PC-3 (cell line): ENCODE measurements at regions not wholly inside any gene's neighbourhood (a gene's known extent, or its start where the extent isn't known, plus 50 kb on each side); places are given as distances from the start of the nearest gene placed in this dataset.

Source experiments
- ATAC-seq: fragments of 200-7000 bp; cut with Tn5 transposase; 2 replicates; pipeline ENCODE4 v1.9.1; 2020; ENCODE audit warnings: mild to moderate bottlenecking, moderate library complexity
- BruUV-seq: library from RNA; stranded (reverse); fragments of 400-500 nt; replicated peaks from 2 replicates; lab custom pipeline; 2021; lab: Mats Ljungman, UMichigan
- CTCF ChIA-PET: fragments of 300-600 bp; sonication (Branson Sonifier 250); formaldehyde crosslinking; loops from one replicate; lab custom pipeline; 2022; ENCODE audit warnings: antibody characterized with exemption; lab: Charles Lee
- POLR2A ChIA-PET: fragments of 300-600 bp; sonication (Branson Sonifier 250); formaldehyde crosslinking; loops from one replicate; lab custom pipeline; 2022; ENCODE audit warnings: antibody characterized with exemption; ENCODE audit not compliant: unreplicated experiment; lab: Charles Lee
- DNase-seq: peaks from one replicate; pipeline ENCODE4 v3.0.0-alpha.2; 2015
- H2AFZ ChIP-seq: fragments of 300-600 bp; sonication (generic); 2 replicates; pipeline ENCODE4 v1.6.0; 2016; ENCODE audit warnings: antibody characterized with exemption, low read length
- H3F3A ChIP-seq: fragments of 300-600 bp; sonication (generic); one replicate; pipeline ENCODE4 v1.6.0; 2017; ENCODE audit warnings: antibody characterized with exemption, low read length, control low read depth, mild to moderate bottlenecking; ENCODE audit not compliant: unreplicated experiment
- H3K27ac ChIP-seq: fragments of 300-600 bp; sonication (generic); 2 replicates; pipeline ENCODE4 v1.5.1; 2016; ENCODE audit warnings: mild to moderate bottlenecking, low read length
- H3K27me3 ChIP-seq: fragments of 300-600 bp; sonication (generic); 2 replicates; pipeline ENCODE4 v1.6.1; 2016; ENCODE audit warnings: low read length, mixed read lengths
- H3K36me3 ChIP-seq: fragments of 300-600 bp; sonication (generic); 2 replicates; pipeline ENCODE4 v1.6.1; 2016; ENCODE audit warnings: low read depth, mixed run types, low read length, mixed read lengths
- H3K4me1 ChIP-seq: fragments of 300-600 bp; sonication (generic); 2 replicates; pipeline ENCODE4 v1.5.1; 2016; ENCODE audit warnings: low read length; ENCODE audit not compliant: insufficient read depth
- H3K4me2 ChIP-seq: fragments of 300-600 bp; sonication (generic); 2 replicates; pipeline ENCODE4 v1.6.0; 2016; ENCODE audit warnings: low read length
- H3K4me3 ChIP-seq: fragments of 300-600 bp; sonication (generic); 2 replicates; pipeline ENCODE4 v1.5.1; 2016; ENCODE audit warnings: mild to moderate bottlenecking, low read length, mixed read lengths
- H3K79me2 ChIP-seq: fragments of 300-600 bp; sonication (generic); 2 replicates; pipeline ENCODE4 v1.6.1; 2017; ENCODE audit warnings: low read length, mixed read lengths
- H3K9ac ChIP-seq: fragments of 300-600 bp; sonication (generic); 2 replicates; pipeline ENCODE4 v1.6.0; 2016; ENCODE audit warnings: mild to moderate bottlenecking, low read length
- H3K9me2 ChIP-seq: fragments of 300-600 bp; sonication (generic); replicated peaks from 2 replicates; pipeline ENCODE4 v1.6.1; 2016; ENCODE audit warnings: mixed run types, low read length, mixed read lengths
- H3K9me3 ChIP-seq: fragments of 300-600 bp; sonication (generic); 2 replicates; pipeline ENCODE4 v1.6.1; 2016; ENCODE audit warnings: low read length, mixed read lengths
- H4K20me1 ChIP-seq: fragments of 300-600 bp; sonication (generic); 2 replicates; pipeline ENCODE4 v1.6.1; 2016; ENCODE audit warnings: low read length, mixed read lengths
- CTCF ChIP-seq: fragments of 300-600 bp; sonication (generic); conservative IDR thresholded peaks from 2 replicates; pipeline ENCODE4 v1.5.1; 2017; ENCODE audit warnings: antibody characterized with exemption, low read depth, mild to moderate bottlenecking, low read length
- EZH2 ChIP-seq: fragments of 300-600 bp; sonication (generic); IDR thresholded peaks from one replicate; pipeline ENCODE4 v1.6.1; 2017; ENCODE audit warnings: antibody characterized with exemption, mild to moderate bottlenecking, low read length; ENCODE audit not compliant: unreplicated experiment
- EZH2phosphoT487 ChIP-seq: fragments of 300-600 bp; sonication (generic); IDR thresholded peaks from 2 replicates; pipeline ENCODE4 v1.6.1; 2018; ENCODE audit warnings: mild to moderate bottlenecking, antibody characterized with exemption, low read length, borderline replicate concordance
- intact Hi-C: fragments of 100-400 bp; cut with micrococcal nuclease; formaldehyde crosslinking; loops from 2 replicates; pipeline ENCODE4 v1.9.0; 2023

- Histone ChIP-seq H3K4me2 (no peak overlapping the region), H3K79me2 (no peaks in the 10 kb centered on the region), H3K9me3 (no peaks in the 10 kb centered on the region), H3K4me3 (no peak overlapping the region), H2AFZ (no peak overlapping the region), H3K4me1 (no peaks in the 10 kb centered on the region), H3K36me3 (no peaks in the 10 kb centered on the region), H3K27me3 (no peaks in the 10 kb centered on the region), H4K20me1 (no peaks in the 10 kb centered on the region), H3K9ac (no peak overlapping the region), H3F3A (no peaks in the 10 kb centered on the region), H3K9me2 (no peaks in the 10 kb centered on the region), H3K27ac (no peak overlapping the region)
- intact Hi-C loops: no loop called here
- TF ChIP-seq CTCF (no peak), EZH2phosphoT487 (no peak), EZH2 (no peak)
- ATAC-seq (no peak), DNase-seq (no peak)
- no TSS peak for BruUV-seq
- ChIA-PET CTCF (no interaction called here), POLR2A (no interaction called here)
These were observed 323.7 kb upstream of the RPS23 start for GRCh38 chr5:82601861-82602260.

- no peaks in the 10 kb centered on the region for H3K36me3 ChIP-seq
- ChIA-PET POLR2A (no interaction called here), CTCF (no interaction called here)
- no peak overlapping the region for H3K27ac ChIP-seq
- H3K27me3 ChIP-seq: no peaks in the 10 kb centered on the region
- no peak overlapping the region for H2AFZ ChIP-seq
- no peaks in the 10 kb centered on the region for H3F3A ChIP-seq
- no peak overlapping the region for H3K9ac ChIP-seq
- BruUV-seq: no TSS peak
- H3K4me2 ChIP-seq: no peak overlapping the region
- TF ChIP-seq CTCF (no peak), EZH2phosphoT487 (no peak), EZH2 (no peak)
- DNase-seq (no peak), ATAC-seq (no peak)
- no peaks in the 10 kb centered on the region for H3K9me3 ChIP-seq
- H3K4me1 ChIP-seq: no peaks in the 10 kb centered on the region
- no peak overlapping the region for H3K4me3 ChIP-seq
- H4K20me1 ChIP-seq: no peaks in the 10 kb centered on the region
- no peaks in the 10 kb centered on the region for H3K79me2 ChIP-seq
- intact Hi-C loops: no loop called here
- no peaks in the 10 kb centered on the region for H3K9me2 ChIP-seq
These were observed 322.9 kb upstream of the RPS23 start for GRCh38 chr5:82601077-82601476.

GRCh38 chr5:82599692-82600091 lies 321.5 kb upstream of the RPS23 start:
- POLR2A ChIA-PET: no interaction called here
- H3K4me2 ChIP-seq: no peak overlapping the region
- no peaks in the 10 kb centered on the region for H3K4me1 ChIP-seq
- H3K27ac ChIP-seq: no peak overlapping the region
- H3K9me3 ChIP-seq: no peaks in the 10 kb centered on the region
- H3K9me2 ChIP-seq: no peaks in the 10 kb centered on the region
- no peak for DNase-seq
- intact Hi-C loops: no loop called here
- TF ChIP-seq CTCF: no peak
- no peak for TF ChIP-seq EZH2
- no peak for TF ChIP-seq EZH2phosphoT487
- CTCF ChIA-PET: no interaction called here
- no peak overlapping the region for H3K4me3 ChIP-seq
- no peaks in the 10 kb centered on the region for H3K79me2 ChIP-seq
- ATAC-seq: no peak
- no peak overlapping the region for H2AFZ ChIP-seq
- H3K27me3 ChIP-seq: no peaks in the 10 kb centered on the region
- no peak overlapping the region for H3K9ac ChIP-seq
- no peaks in the 10 kb centered on the region for H3K36me3 ChIP-seq
- no peaks in the 10 kb centered on the region for H3F3A ChIP-seq
- no TSS peak for BruUV-seq
- H4K20me1 ChIP-seq: no peaks in the 10 kb centered on the region
